Heart left ventricle (tissue), 16 donors: ENCODE measurements at regions not wholly inside any gene's neighbourhood (a gene's known extent, or its start where the extent isn't known, plus 50 kb on each side); places are given as distances from the start of the nearest gene placed in this dataset.
"Not testable (repeated sequence)": the region's sequence is repeated elsewhere in the genome, so short reads cannot be mapped to it uniquely, and the experiment has no call there.

ENCODE experiments used
- ATAC-seq, 4 donors: fragments of 200-7000 bp; cut with Tn5 transposase; one replicate each; pipeline ENCODE4 v1.9.1; 2020 to 2022; ENCODE audit warnings: moderate library complexity in 4 of 4, mild to moderate bottlenecking in 3 of 4, moderate number of reproducible peaks in 1 of 4
- DNase-seq, 5 donors: peaks; one replicate each; pipeline ENCODE4 v3.0.0-alpha.2; 2020
- H3K27ac ChIP-seq, 12 donors: fragments of 200-600 bp; sonication (generic) in 4 of 12; one replicate each; pipeline versions ENCODE4 v1.5.0 to v1.8.0; 2016 to 2022; ENCODE audit warnings: mild to moderate bottlenecking in 2 of 12
- H3K27me3 ChIP-seq, 9 donors: fragments of 200-600 bp; sonication (generic) in 2 of 9; one replicate each; pipeline versions ENCODE4 v1.5.1 to v1.8.0; 2016 to 2022; ENCODE audit warnings: mild to moderate bottlenecking in 3 of 9
- H3K36me3 ChIP-seq, 9 donors: fragments of 200-600 bp; sonication (generic) in 2 of 9; one replicate each; pipeline versions ENCODE4 v1.5.0 to v1.8.0; 2018 to 2022; ENCODE audit warnings: mild to moderate bottlenecking in 2 of 9
- H3K4me1 ChIP-seq, 12 donors: fragments of 200-600 bp; sonication (generic) in 4 of 12; one replicate each; pipeline versions ENCODE4 v1.5.0 to v1.8.0; 2016 to 2022; ENCODE audit warnings: mild to moderate bottlenecking in 3 of 12
- H3K4me3 ChIP-seq, 12 donors: fragments of 200-600 bp; sonication (generic) in 4 of 12; one replicate each; pipeline versions ENCODE4 v1.5.0 to v1.8.0; 2017 to 2022; ENCODE audit warnings: mild to moderate bottlenecking in 9 of 12, moderate library complexity in 4 of 12
- H3K9me3 ChIP-seq, 12 donors: fragments of 200-600 bp; sonication (generic) in 4 of 12; one replicate each; pipeline versions ENCODE4 v1.5.0 to v1.8.0; 2016 to 2022; ENCODE audit warnings: mild to moderate bottlenecking in 1 of 12
- POLR2A ChIP-seq, 2 donors: fragments of 450-650 bp; IDR thresholded peaks; one replicate each; pipeline ENCODE4 v1.6.1; 2017; ENCODE audit warnings: antibody characterized with exemption in 2 of 2, mild to moderate bottlenecking in 2 of 2, moderate library complexity in 2 of 2
- WGBS, 4 donors: extraction: QIAGEN DNeasy Blood & Tissue Kit in 2 of 4; methylation state at CpG; one replicate each; pipeline versions ENCODE4 v1.1.5 to v1.1.7; 2013 to 2018; 5-methylcytosine and 5-hydroxymethylcytosine counted together
- intact Hi-C, 10 donors: fragments of 100-400 bp; cut with DNase I; formaldehyde crosslinking; loops; one replicate each; pipeline versions ENCODE4 v1.11.1 to v1.14.2; 2022
- TF ChIP-seq, protein P1 (sequence below), 12 donors: fragments of 200-600 bp; sonication (generic) in 4 of 12; IDR thresholded peaks; one replicate each; pipeline versions ENCODE4 v1.5.0 to v1.8.0; 2018 to 2022; ENCODE audit warnings: antibody characterized with exemption in 12 of 12, mild to moderate bottlenecking in 5 of 12
- donor health status: ischemic (EF 13 %, LVEDD 7.1; RV severe dilation, severe dysfunction).
- donor health status: healthy with polysubstance abuse.
- donor health status: DM: no; HTN: yes; CAD: no.
- donor health status: DM: no; HTN: no; CAD: no.
- donor health status: ischemic (EF 25% LVEDD 6.9; RV normal size, moderate dysfunction).
- donor health status: ischemic (EF 25% LVEDD 5.7; RV mildly dilated, moderate dysfunction).
- donor health status: healthy.
- donor health status: DM: yes; HTN: yes; CAD: no.
- donor health status: ischemic (EF 35%, LVEDD 5.7; RV mildly dilated, moderate dysfunction).
- donor health status: nonischemic (EF 11% LVEDD 7.7; RV severe dilation, severe dysfunction).
- donor health status: DM: yes; HTN: yes; CAD: no.
- donor health status: PGD.
- donor health status: ischemic (EF 29% LVEDD 5.4; RV normal size, mild dysfunction).
- donor health status: nonischemic (EF 23%, LVEDD 6.1; RV moderate dilation, normal function).

DNA sequence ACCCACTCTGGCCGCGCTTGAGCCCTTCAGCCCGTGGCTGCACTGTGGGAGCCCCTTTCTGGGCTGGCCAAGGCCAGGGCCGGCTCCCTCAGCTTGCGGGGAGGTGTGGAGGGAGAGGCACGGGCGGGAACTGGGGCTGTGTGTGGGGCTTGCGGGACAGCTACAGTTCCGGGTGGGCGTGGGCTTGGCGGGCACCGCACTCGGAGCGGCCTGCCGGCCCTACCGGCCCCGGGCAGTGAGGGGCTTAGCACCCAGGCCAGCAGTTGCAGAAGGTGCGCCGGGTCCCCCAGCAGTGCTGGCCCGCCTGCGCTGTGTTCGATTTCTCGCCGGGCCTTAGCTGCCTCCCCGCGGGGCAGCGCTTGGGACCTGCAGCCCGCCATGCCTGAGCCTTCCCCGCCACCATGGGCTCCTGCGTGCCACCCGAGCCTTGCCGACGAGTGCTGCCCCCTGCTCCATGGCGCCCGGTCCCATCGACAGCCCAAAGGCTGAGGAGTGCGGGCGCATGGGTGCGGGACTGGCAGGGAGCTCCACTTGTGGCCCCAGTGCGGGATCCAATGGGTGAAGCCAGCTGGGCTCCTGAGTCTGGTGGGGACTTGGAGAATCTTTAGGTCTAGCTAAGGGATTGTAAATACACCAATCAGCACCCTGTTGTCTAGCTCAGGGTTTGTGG is 173.7 kb upstream of the FIGN start:
- ATAC-seq (no peak), DNase-seq (no peak)
- H3K4me1 ChIP-seq, result no peaks in the 10 kb centered on the region
- TF ChIP-seq, protein P1, sequence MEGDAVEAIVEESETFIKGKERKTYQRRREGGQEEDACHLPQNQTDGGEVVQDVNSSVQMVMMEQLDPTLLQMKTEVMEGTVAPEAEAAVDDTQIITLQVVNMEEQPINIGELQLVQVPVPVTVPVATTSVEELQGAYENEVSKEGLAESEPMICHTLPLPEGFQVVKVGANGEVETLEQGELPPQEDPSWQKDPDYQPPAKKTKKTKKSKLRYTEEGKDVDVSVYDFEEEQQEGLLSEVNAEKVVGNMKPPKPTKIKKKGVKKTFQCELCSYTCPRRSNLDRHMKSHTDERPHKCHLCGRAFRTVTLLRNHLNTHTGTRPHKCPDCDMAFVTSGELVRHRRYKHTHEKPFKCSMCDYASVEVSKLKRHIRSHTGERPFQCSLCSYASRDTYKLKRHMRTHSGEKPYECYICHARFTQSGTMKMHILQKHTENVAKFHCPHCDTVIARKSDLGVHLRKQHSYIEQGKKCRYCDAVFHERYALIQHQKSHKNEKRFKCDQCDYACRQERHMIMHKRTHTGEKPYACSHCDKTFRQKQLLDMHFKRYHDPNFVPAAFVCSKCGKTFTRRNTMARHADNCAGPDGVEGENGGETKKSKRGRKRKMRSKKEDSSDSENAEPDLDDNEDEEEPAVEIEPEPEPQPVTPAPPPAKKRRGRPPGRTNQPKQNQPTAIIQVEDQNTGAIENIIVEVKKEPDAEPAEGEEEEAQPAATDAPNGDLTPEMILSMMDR (IDR thresholded peaks at IDR 0.05), result no peak
- TF ChIP-seq POLR2A (IDR thresholded peaks at IDR 0.05), result no peak
- intact Hi-C loops, result no loop called here
- peaks cover 0 to 8% (median 0%) of the 10 kb centered on the region in 12 donors for H3K9me3 ChIP-seq
- no peak overlapping the region for H3K4me3 ChIP-seq
- H3K27me3 ChIP-seq, result no peaks in the 10 kb centered on the region
- 98 to 99% (median 98%) methylated on average over 16 to 40 of the region's 40 CpGs for WGBS, 4 donors
- no peak overlapping the region for H3K27ac ChIP-seq
- no peaks in the 10 kb centered on the region for H3K36me3 ChIP-seq

DNA sequence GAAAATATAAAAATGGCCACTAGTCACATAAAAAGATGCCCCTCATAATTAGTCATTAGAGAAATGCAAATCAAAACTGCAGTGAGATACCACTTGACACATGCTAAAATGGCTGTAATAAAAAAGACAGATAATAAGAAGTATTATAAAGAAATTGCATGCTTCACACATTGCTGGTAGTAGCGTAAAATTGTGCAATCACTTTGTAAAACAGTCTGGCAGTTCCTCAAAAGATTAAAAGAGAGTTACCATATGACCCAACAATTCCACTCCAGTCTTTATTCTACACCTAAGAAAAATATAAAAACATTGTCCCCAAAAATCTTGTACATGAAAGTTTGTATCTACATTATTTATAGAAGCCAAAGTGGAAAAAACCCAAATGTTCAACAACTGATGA is 170.6 kb upstream of the FIGN start:
- no peak for DNase-seq
- Histone ChIP-seq H3K9me3 (peaks cover 0 to 23% (median 0%) of the 10 kb centered on the region in 12 donors), H3K27ac (no peak overlapping the region), H3K4me1 (no peaks in the 10 kb centered on the region), H3K36me3 (no peaks in the 10 kb centered on the region), H3K27me3 (no peaks in the 10 kb centered on the region), H3K4me3 (no peak overlapping the region)
- no peak for ATAC-seq
- WGBS, 4 donors, result 81 to 99% (median 83%) methylated on average over 1 of the region's 1 CpG
- TF ChIP-seq, protein P1 (IDR thresholded peaks at IDR 0.05), result no peak
- no peak for TF ChIP-seq POLR2A (IDR thresholded peaks at IDR 0.05)
- intact Hi-C loops, result no loop called here

DNA sequence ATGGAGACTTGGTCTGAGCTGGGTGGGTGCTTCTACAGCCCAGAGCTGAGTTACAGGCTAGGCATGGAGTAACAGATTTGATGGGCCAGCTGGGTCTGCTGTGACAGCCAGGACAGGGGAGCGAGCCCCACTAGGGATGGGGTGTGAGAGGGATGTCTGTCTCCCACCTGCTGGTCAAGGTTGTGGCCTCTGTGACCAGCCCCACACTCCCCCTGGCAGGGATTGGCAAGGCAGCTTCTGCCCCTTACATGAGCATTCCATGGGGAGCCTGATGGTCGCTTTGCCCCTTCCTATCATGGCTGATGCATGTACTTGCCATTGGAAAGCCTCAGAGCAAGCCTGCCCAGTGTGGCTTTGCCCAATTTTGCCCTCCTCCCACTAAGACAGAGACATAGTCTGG is 162.0 kb upstream of the FIGN start:
- 89 to 100% (median 98%) methylated on average over 1 to 2 of the region's 2 CpGs for WGBS, 4 donors
- intact Hi-C loops, result no loop called here
- no peak overlapping the region for H3K4me3 ChIP-seq
- TF ChIP-seq, protein P1 (IDR thresholded peaks at IDR 0.05), result no peak
- no peak for TF ChIP-seq POLR2A (IDR thresholded peaks at IDR 0.05)
- H3K27ac ChIP-seq, result no peak overlapping the region
- no peaks in the 10 kb centered on the region for H3K4me1 ChIP-seq
- peaks cover 0 to 39% (median 10%) of the 10 kb centered on the region in 12 donors for H3K9me3 ChIP-seq
- no peak for DNase-seq
- ATAC-seq, result peak in 1 of 4 donors; percentile 39
- H3K36me3 ChIP-seq, result no peaks in the 10 kb centered on the region
- H3K27me3 ChIP-seq, result no peaks in the 10 kb centered on the region

DNA sequence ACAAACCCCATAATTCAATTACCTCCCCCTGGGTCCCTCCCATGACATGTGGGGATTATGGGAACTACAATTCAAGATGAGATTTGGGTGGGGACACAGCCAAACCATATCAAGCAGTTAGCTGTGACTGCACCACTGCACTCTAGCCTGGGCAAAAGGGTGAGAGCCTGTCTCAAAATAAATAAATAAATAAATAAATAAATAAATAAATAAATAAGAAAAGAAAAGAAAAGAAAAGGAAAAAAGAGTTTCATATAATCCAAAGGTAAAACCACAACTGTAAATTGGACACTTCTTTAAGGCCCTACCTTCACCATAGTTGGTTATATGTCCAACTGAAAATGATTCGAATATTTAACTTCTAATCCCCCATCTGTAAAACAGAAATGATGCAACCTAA is 157.6 kb upstream of the FIGN start:
- H3K9me3 ChIP-seq, H3K36me3 ChIP-seq, DNase-seq, H3K27me3 ChIP-seq, intact Hi-C loops, H3K4me3 ChIP-seq, H3K27ac ChIP-seq, ATAC-seq, H3K4me1 ChIP-seq: not testable (repeated sequence)
- WGBS, 4 donors, result 0 to 38% (median 0%) methylated on average over 1 of the region's 1 CpG

DNA sequence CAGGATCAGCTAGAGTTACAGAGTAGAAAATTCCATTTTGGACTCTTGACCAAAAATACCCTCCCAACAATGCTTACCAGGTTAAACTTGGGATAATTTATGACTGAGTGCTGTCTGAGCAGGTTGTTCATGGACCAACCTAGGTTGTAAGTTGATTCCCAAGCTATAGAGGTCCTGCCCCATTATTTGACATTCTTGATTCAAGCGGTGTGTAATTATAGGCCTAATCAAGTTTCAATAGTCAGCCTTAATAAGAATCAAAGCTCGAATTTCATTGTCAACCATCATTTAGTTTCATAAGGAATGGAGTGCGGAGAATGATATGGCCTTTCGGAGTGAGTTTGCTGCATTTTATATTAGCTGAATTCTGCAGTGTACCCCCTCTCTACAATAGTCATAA is 152.8 kb upstream of the FIGN start:
- ATAC-seq (no peak), DNase-seq (no peak)
- Histone ChIP-seq H3K27me3 (no peaks in the 10 kb centered on the region), H3K27ac (no peak overlapping the region), H3K9me3 (peaks cover 0 to 4% (median 0%) of the 10 kb centered on the region in 12 donors), H3K4me3 (no peak overlapping the region), H3K36me3 (no peaks in the 10 kb centered on the region), H3K4me1 (no peaks in the 10 kb centered on the region)
- WGBS, 4 donors, result 84 to 91% (median 89%) methylated on average over 4 of the region's 4 CpGs
- TF ChIP-seq, protein P1 (IDR thresholded peaks at IDR 0.05), result no peak
- TF ChIP-seq POLR2A (IDR thresholded peaks at IDR 0.05), result no peak
- intact Hi-C loops, result loop anchor here in 1 of 10 donors (10.0 kb wide), 2 partner anchors 414 to 544 kb away; no protein-coding TSS in a partner anchor
